ENCODE measurements at regions not wholly inside any gene's neighbourhood (a gene's known extent, or its start where the extent isn't known, plus 50 kb on each side); places are given as distances from the start of the nearest gene placed in this dataset.

DNA sequence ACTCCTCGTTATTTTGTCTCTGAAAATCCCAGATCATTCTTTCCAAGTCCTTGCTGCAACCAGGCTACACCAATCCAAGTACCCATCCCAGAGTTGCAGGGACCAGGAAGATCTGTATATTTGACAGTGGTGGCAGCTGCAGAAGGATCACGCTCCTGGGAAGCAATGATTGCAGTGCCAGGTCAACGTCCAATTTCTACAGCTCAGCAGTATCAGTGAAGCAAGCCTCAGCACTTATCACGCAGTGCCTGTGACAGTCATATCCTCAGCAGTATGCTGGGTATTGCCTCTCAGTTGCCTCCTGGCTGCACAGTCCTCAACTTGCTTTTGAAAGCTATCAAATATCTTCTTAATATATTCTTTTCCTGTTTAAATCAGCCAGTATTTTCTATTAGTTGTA lies 66.7 kb downstream of the BARHL2 start:
- H3K4me1 ChIP-seq (ENCODE audit: control insufficient read depth, insufficient read depth, low read length) = no peaks in the 10 kb centered on the region
- WGBS (ENCODE audit: insufficient coverage) = 78% methylated on average over 4 of the region's 4 CpGs
- ATAC-seq (no peak), DNase-seq (no peak)
- Mint-ChIP-seq H3K27me3 (ENCODE audit: low read depth in 2 of 2) (peaks cover 15 to 40% of the 10 kb centered on the region in 2 donors), H3K4me1 (no peaks in the 10 kb centered on the region), H3K9me3 (no peaks in the 10 kb centered on the region), H3K27ac (no peak overlapping the region), H3K4me3 (no peak overlapping the region), H3K36me3 (no peaks in the 10 kb centered on the region)
- H3K27me3 ChIP-seq (ENCODE audit: control insufficient read depth, insufficient read depth, low read length) = peaks cover 2% of the 10 kb centered on the region
- no peak overlapping the region for H3K4me3 ChIP-seq (ENCODE audit: low read length)
- no peak overlapping the region for H3K27ac ChIP-seq (ENCODE audit: low read length)
- intact Hi-C loops (cut with micrococcal nuclease) = no loop called here
- no peaks in the 10 kb centered on the region for H3K9me3 ChIP-seq (ENCODE audit: control insufficient read depth, insufficient read depth, low read length)
- no peaks in the 10 kb centered on the region for H3K36me3 ChIP-seq (ENCODE audit: control insufficient read depth, insufficient read depth, low read length)
- no peak for TF ChIP-seq CTCF (IDR thresholded peaks at IDR 0.05)

DNA sequence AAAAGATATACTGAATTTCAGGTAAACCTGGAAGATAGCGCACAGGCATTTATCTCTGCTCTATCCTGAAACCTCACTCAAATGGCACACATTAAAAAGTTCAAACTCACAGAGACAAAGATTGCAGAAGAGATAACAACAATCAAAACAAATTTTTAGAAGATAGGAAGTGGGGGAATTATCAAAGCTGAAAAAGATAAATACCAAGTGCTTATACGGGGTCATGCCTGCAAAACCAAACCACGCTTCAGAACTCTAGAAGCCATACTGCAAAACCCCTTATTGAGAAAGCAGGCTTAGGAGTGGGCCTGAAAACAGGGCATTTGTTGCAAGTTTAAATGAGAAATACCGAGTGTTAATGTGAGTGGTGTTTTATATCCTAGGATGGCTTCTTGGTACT lies 76.8 kb downstream of the BARHL2 start:
- 83% methylated on average over 3 of the region's 4 CpGs for WGBS (ENCODE audit: insufficient coverage)
- no peaks in the 10 kb centered on the region for H3K4me1 Mint-ChIP-seq
- H3K27ac ChIP-seq (ENCODE audit: low read length) = no peak overlapping the region
- H3K36me3 Mint-ChIP-seq = no peaks in the 10 kb centered on the region
- ATAC-seq (no peak), DNase-seq (no peak)
- H3K4me3 Mint-ChIP-seq = no peak overlapping the region
- no peak overlapping the region for H3K4me3 ChIP-seq (ENCODE audit: low read length)
- no peaks in the 10 kb centered on the region for H3K36me3 ChIP-seq (ENCODE audit: control insufficient read depth, insufficient read depth, low read length)
- H3K9me3 ChIP-seq (ENCODE audit: control insufficient read depth, insufficient read depth, low read length) = no peaks in the 10 kb centered on the region
- peaks cover 0 to 2% of the 10 kb centered on the region in 2 donors for H3K9me3 Mint-ChIP-seq
- intact Hi-C loops (cut with micrococcal nuclease) = no loop called here
- peaks cover 11 to 32% of the 10 kb centered on the region in 2 donors for H3K27me3 Mint-ChIP-seq (ENCODE audit: low read depth in 2 of 2)
- no peaks in the 10 kb centered on the region for H3K27me3 ChIP-seq (ENCODE audit: control insufficient read depth, insufficient read depth, low read length)
- H3K4me1 ChIP-seq (ENCODE audit: control insufficient read depth, insufficient read depth, low read length) = no peaks in the 10 kb centered on the region
- no peak overlapping the region for H3K27ac Mint-ChIP-seq
- no peak for TF ChIP-seq CTCF (IDR thresholded peaks at IDR 0.05)

DNA sequence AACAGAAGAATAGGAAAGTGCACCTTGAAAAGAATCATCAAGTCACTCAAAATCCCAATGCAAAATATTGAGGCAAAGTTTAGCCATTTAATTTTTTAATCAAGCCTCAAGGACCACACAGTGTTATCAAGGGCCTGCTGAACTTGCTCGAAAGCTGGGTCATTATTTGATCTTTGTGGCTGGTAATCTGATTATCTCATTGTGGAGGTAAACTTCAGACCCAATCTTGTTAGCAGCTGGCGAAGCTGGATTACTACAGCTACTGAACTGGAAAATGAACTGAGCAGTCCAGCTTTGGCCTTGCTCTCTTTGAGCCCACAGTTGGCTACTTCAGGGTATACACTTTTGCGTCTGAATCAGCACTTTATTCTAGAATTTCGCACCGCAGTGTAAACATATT lies 94.4 kb downstream of the BARHL2 start:
- Histone ChIP-seq H3K36me3 (ENCODE audit: control insufficient read depth, insufficient read depth, low read length) (no peaks in the 10 kb centered on the region), H3K4me3 (ENCODE audit: low read length) (no peak overlapping the region), H3K9me3 (ENCODE audit: control insufficient read depth, insufficient read depth, low read length) (no peaks in the 10 kb centered on the region), H3K27ac (ENCODE audit: low read length) (no peak overlapping the region), H3K4me1 (ENCODE audit: control insufficient read depth, insufficient read depth, low read length) (no peaks in the 10 kb centered on the region), H3K27me3 (ENCODE audit: control insufficient read depth, insufficient read depth, low read length) (no peaks in the 10 kb centered on the region)
- H3K27me3 Mint-ChIP-seq (ENCODE audit: low read depth in 2 of 2) = peaks cover 0 to 5% of the 10 kb centered on the region in 2 donors
- no peak overlapping the region for H3K27ac Mint-ChIP-seq
- no peaks in the 10 kb centered on the region for H3K4me1 Mint-ChIP-seq
- intact Hi-C loops (cut with micrococcal nuclease) = no loop called here
- ATAC-seq (no peak), DNase-seq (no peak)
- WGBS (ENCODE audit: insufficient coverage) = 89% methylated on average over 5 of the region's 5 CpGs
- H3K9me3 Mint-ChIP-seq = no peaks in the 10 kb centered on the region
- no peak for TF ChIP-seq CTCF (IDR thresholded peaks at IDR 0.05)
- no peaks in the 10 kb centered on the region for H3K36me3 Mint-ChIP-seq
- H3K4me3 Mint-ChIP-seq = no peak overlapping the region

- TF ChIP-seq CTCF (IDR thresholded peaks at IDR 0.05) = no peak
- H3K4me3 Mint-ChIP-seq = no peak overlapping the region
- H3K36me3 Mint-ChIP-seq = no peaks in the 10 kb centered on the region
- Histone ChIP-seq H3K36me3 (ENCODE audit: control insufficient read depth, insufficient read depth, low read length) (no peaks in the 10 kb centered on the region), H3K27ac (ENCODE audit: low read length) (no peak overlapping the region), H3K4me1 (ENCODE audit: control insufficient read depth, insufficient read depth, low read length) (no peaks in the 10 kb centered on the region), H3K4me3 (ENCODE audit: low read length) (no peak overlapping the region), H3K27me3 (ENCODE audit: control insufficient read depth, insufficient read depth, low read length) (no peaks in the 10 kb centered on the region), H3K9me3 (ENCODE audit: control insufficient read depth, insufficient read depth, low read length) (no peaks in the 10 kb centered on the region)
- DNase-seq = no peak
- intact Hi-C loops (cut with micrococcal nuclease) = no loop called here
- H3K27me3 Mint-ChIP-seq (ENCODE audit: low read depth in 2 of 2) = peaks cover 0 to 5% of the 10 kb centered on the region in 2 donors
- ATAC-seq = no peak
- no peaks in the 10 kb centered on the region for H3K9me3 Mint-ChIP-seq
- 91% methylated on average over 3 of the region's 3 CpGs for WGBS (ENCODE audit: insufficient coverage)
- no peak overlapping the region for H3K27ac Mint-ChIP-seq
- H3K4me1 Mint-ChIP-seq = no peaks in the 10 kb centered on the region
Measured at GRCh38 chr1:90621986-90622385, 95.1 kb downstream of the BARHL2 start.

All from natural killer cell (primary cell).